ENCODE measurements at regions not wholly inside any gene's neighbourhood (a gene's known extent, or its start where the extent isn't known, plus 50 kb on each side); places are given as distances from the start of the nearest gene placed in this dataset.

GRCh38 chr15:72964135-72964534, 88.1 kb upstream of the NEO1 start:
- DNase-seq, result no peak
- Mint-ChIP-seq H3K36me3 (no peaks in the 10 kb centered on the region), H3K27me3 (ENCODE audit: low read depth in 3 of 3) (peaks cover 6 to 12% (median 8%) of the 10 kb centered on the region in 3 donors), H3K4me3 (no peak overlapping the region), H3K9me3 (peaks cover 4 to 25% (median 21%) of the 10 kb centered on the region in 7 donors), H3K4me1 (no peaks in the 10 kb centered on the region), H3K27ac (no peak overlapping the region)
- intact Hi-C loops (cut with micrococcal nuclease), result no loop called here
- TF ChIP-seq CTCF (IDR thresholded peaks at IDR 0.05), result no peak
- Histone ChIP-seq H3K9ac (ENCODE audit: insufficient read depth, low read length, poor library complexity, severe bottlenecking) (no peak overlapping the region), H3K27me3 (ENCODE audit: control insufficient read depth in 2 of 2, insufficient read depth in 2 of 2, low read length in 2 of 2) (peaks cover 0 to 2% of the 10 kb centered on the region in 2 donors), H3K36me3 (replicated peaks in 1 of 2; ENCODE audit: control insufficient read depth in 1 of 2, insufficient read depth in 2 of 2, low read length in 2 of 2) (no peaks in the 10 kb centered on the region), H2AFZ (ENCODE audit: insufficient read depth, low read depth, low read length, poor library complexity, severe bottlenecking) (no peak overlapping the region), H3K4me3 (replicated peaks in 1 of 3; ENCODE audit: low read depth in 2 of 3, low read length in 3 of 3) (no peak overlapping the region), H4K20me1 (ENCODE audit: insufficient read depth, low read length) (no peaks in the 10 kb centered on the region), H3K79me2 (ENCODE audit: insufficient read depth, low read length) (no peaks in the 10 kb centered on the region), H3K4me1 (ENCODE audit: control insufficient read depth in 1 of 2, insufficient read depth in 2 of 2, low read length in 2 of 2) (no peaks in the 10 kb centered on the region), H3K27ac (ENCODE audit: low read depth in 1 of 2, low read length in 2 of 2) (no peak overlapping the region), H3K4me2 (replicated peaks; ENCODE audit: extremely low read depth, low read length, poor library complexity, severe bottlenecking) (no peak overlapping the region), H3K9me3 (replicated peaks in 1 of 2; ENCODE audit: control insufficient read depth in 1 of 2, insufficient read depth in 1 of 2, low read length in 2 of 2) (peaks cover 0 to 10% of the 10 kb centered on the region in 2 donors)

- Histone ChIP-seq H3K4me3 (replicated peaks in 1 of 3; ENCODE audit: low read depth in 2 of 3, low read length in 3 of 3) (no peak overlapping the region), H2AFZ (ENCODE audit: insufficient read depth, low read depth, low read length, poor library complexity, severe bottlenecking) (no peak overlapping the region), H3K27ac (ENCODE audit: low read depth in 1 of 2, low read length in 2 of 2) (no peak overlapping the region), H3K36me3 (replicated peaks in 1 of 2; ENCODE audit: control insufficient read depth in 1 of 2, insufficient read depth in 2 of 2, low read length in 2 of 2) (no peaks in the 10 kb centered on the region), H3K79me2 (ENCODE audit: insufficient read depth, low read length) (no peaks in the 10 kb centered on the region), H3K9me3 (replicated peaks in 1 of 2; ENCODE audit: control insufficient read depth in 1 of 2, insufficient read depth in 1 of 2, low read length in 2 of 2) (peaks cover 0 to 10% of the 10 kb centered on the region in 2 donors), H3K27me3 (ENCODE audit: control insufficient read depth in 2 of 2, insufficient read depth in 2 of 2, low read length in 2 of 2) (peaks cover 0 to 2% of the 10 kb centered on the region in 2 donors), H3K4me2 (replicated peaks; ENCODE audit: extremely low read depth, low read length, poor library complexity, severe bottlenecking) (no peak overlapping the region), H3K4me1 (ENCODE audit: control insufficient read depth in 1 of 2, insufficient read depth in 2 of 2, low read length in 2 of 2) (no peaks in the 10 kb centered on the region), H3K9ac (ENCODE audit: insufficient read depth, low read length, poor library complexity, severe bottlenecking) (no peak overlapping the region), H4K20me1 (ENCODE audit: insufficient read depth, low read length) (no peaks in the 10 kb centered on the region)
- Mint-ChIP-seq H3K9me3 (peaks cover 4 to 25% (median 21%) of the 10 kb centered on the region in 7 donors), H3K36me3 (no peaks in the 10 kb centered on the region), H3K4me1 (no peaks in the 10 kb centered on the region), H3K27me3 (ENCODE audit: low read depth in 3 of 3) (peaks cover 4 to 9% (median 8%) of the 10 kb centered on the region in 3 donors), H3K4me3 (no peak overlapping the region), H3K27ac (no peak overlapping the region)
- DNase-seq, result no peak
- intact Hi-C loops (cut with micrococcal nuclease), result no loop called here
- TF ChIP-seq CTCF (IDR thresholded peaks at IDR 0.05), result no peak
- WGBS (ENCODE audit: insufficient coverage), result 80% methylated on average over 7 of the region's 8 CpGs
These were observed 90.1 kb upstream of the NEO1 start for GRCh38 chr15:72962054-72962702.
